GM23338 (cell line): ENCODE measurements at regions not wholly inside any gene's neighbourhood (a gene's known extent, or its start where the extent isn't known, plus 50 kb on each side); places are given as distances from the start of the nearest gene placed in this dataset.

Experiments used
- CREB1 ChIP-seq: fragments of 250-450 bp; sonication (Bioruptor Pico); IDR thresholded peaks from 2 replicates; pipeline ENCODE4 v1.5.0; 2020; ENCODE audit warnings: low read depth, mild to moderate bottlenecking, moderate library complexity
- CTCF ChIP-seq, 2 experiments: fragments of 200-600 bp in 1 of 2; sonication (generic) in 1 of 2; conservative IDR thresholded peaks; 2 replicates each; pipeline versions ENCODE4 v1.5.1 to v1.6.1; 2016 to 2017; ENCODE audit warnings: antibody characterized with exemption in 2 of 2, low read depth in 2 of 2, mild to moderate bottlenecking in 2 of 2, moderate library complexity in 1 of 2
- ETS1 ChIP-seq: IDR thresholded peaks from 2 replicates; pipeline ENCODE4 v1.6.1; 2016; ENCODE audit warnings: antibody characterized with exemption
- EZH2 ChIP-seq: fragments of 200-600 bp; sonication (generic); IDR thresholded peaks from one replicate; pipeline ENCODE4 v1.8.0; 2017; ENCODE audit warnings: antibody characterized with exemption, mild to moderate bottlenecking, low read depth; ENCODE audit not compliant: unreplicated experiment
- EZH2phosphoT487 ChIP-seq: fragments of 200-600 bp; sonication (generic); IDR thresholded peaks from one replicate; pipeline ENCODE4 v1.8.1; 2018; ENCODE audit warnings: antibody characterized with exemption; ENCODE audit not compliant: unreplicated experiment
- JUNB ChIP-seq: IDR thresholded peaks from one replicate; pipeline ENCODE4 v1.6.1; 2016; ENCODE audit warnings: antibody characterized with exemption; ENCODE audit not compliant: unreplicated experiment
- NANOG ChIP-seq: IDR thresholded peaks from 2 replicates; pipeline ENCODE4 v1.6.1; 2016; ENCODE audit warnings: antibody characterized with exemption, borderline replicate concordance
- POLR2AphosphoS5 ChIP-seq: IDR thresholded peaks from 2 replicates; pipeline ENCODE4 v1.6.1; 2016; ENCODE audit warnings: antibody characterized with exemption, low read depth
- REST ChIP-seq: IDR thresholded peaks from one replicate; pipeline ENCODE4 v1.6.1; 2018; ENCODE audit warnings: antibody characterized with exemption; ENCODE audit not compliant: unreplicated experiment
- STAT1 ChIP-seq: IDR thresholded peaks from one replicate; pipeline ENCODE4 v1.6.1; 2016; ENCODE audit warnings: antibody characterized with exemption; ENCODE audit not compliant: unreplicated experiment
- ZNF114 ChIP-seq: fragments of 250-450 bp; sonication (Bioruptor Pico); IDR thresholded peaks from 2 replicates; pipeline ENCODE4 v1.5.0; 2020; ENCODE audit warnings: mild to moderate bottlenecking, moderate library complexity
- ZNF331 ChIP-seq: fragments of 250-450 bp; sonication (Bioruptor Pico); IDR thresholded peaks from 2 replicates; pipeline ENCODE4 v1.5.0; 2020; ENCODE audit warnings: low read depth, mild to moderate bottlenecking, moderate library complexity

- TF ChIP-seq CTCF (conservative IDR thresholded peaks at IDR 0.05; ENCODE audit: low read depth in 2 of 2) (no peak), EZH2phosphoT487 (no peak), REST (no peak), POLR2AphosphoS5 (no peak), EZH2 (no peak), NANOG (no peak), ZNF114 (CRISPR knock-in tag) (no peak), CREB1 (CRISPR knock-in tag) (no peak), JUNB (no peak), ZNF331 (CRISPR knock-in tag) (no peak), ETS1 (no peak), STAT1 (no peak)
These were observed 55.9 kb upstream of the NAV3 start for GRCh38 chr12:77774761-77775160.
